GM20431 (cell line): ENCODE measurements at regions not wholly inside any gene's neighbourhood (a gene's known extent, or its start where the extent isn't known, plus 50 kb on each side); places are given as distances from the start of the nearest gene placed in this dataset.

Experiments used
- in situ Hi-C: fragments of 300-500 bp; cut with MseI, MboI; formaldehyde crosslinking; loops from one replicate; pipeline ENCODE4 v1.15.0; 2020; ENCODE audit warnings: low sequenced_read_pairs; ENCODE audit not compliant: unreplicated experiment

- in situ Hi-C loops = no loop called here
Measured at GRCh38 chr4:11611868-11612267, 183.2 kb upstream of the HS3ST1 start.

GRCh38 chr4:11609751-11610150 lies 181.1 kb upstream of the HS3ST1 start:
- in situ Hi-C loops = no loop called here

DNA sequence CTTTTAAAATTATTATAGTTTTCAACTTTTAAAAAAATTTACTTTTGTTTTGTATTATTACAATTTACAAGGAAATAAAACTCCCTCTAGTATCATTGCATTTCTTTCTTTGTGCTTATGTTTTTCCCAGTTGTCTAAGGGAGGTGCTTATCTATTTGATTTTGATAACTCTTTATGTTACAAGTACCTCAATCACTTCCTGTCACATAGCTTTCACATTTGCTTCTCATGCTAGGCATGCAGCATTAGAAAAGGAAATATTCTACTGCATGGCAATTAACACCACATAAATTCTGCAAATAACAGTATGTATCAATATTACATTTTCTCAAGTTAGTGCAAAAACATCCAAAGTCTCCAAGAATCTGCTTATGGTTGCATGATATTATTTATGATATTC lies 180.3 kb upstream of the HS3ST1 start:
- in situ Hi-C loops = no loop called here

DNA sequence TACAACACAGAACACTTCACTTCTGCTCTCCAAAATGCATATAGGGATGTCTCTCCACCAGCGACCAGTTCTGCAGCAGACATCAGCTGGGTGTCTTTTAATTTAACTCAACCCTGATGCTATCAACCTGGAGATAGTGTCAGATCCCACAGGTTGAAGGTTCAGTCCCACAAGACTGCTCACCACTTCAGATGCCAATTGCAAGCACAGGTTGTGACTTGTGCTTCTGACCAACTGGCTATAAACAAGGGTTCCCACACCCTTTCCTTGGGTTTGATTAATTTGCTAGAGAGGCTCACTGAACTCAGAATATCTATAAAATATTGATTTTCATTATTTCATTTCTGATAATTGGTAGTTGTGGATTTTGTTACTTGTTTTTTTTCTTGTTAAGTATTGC lies 177.4 kb upstream of the HS3ST1 start:
- in situ Hi-C loops = no loop called here

- in situ Hi-C loops = no loop called here
Measured at GRCh38 chr4:11605597-11605996, 176.9 kb upstream of the HS3ST1 start.

DNA sequence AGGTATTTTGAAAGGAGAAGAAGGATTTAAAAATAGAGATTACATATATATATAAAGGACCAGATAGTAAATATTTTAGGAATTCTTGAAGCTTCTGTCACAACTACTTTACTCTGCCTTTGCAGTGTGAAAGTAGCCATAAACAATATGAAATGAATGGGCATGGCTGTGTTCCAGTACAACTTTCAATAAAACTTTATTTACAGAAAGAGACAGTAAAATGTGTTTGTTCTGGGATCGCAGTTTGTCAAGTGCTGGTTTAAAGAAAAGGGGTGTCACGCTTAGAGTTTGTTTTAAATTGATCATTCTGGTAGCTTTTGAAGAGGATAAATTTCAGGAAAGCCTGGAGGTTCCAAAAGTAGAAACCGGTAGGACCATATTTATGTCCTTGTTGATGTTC lies 176.1 kb upstream of the HS3ST1 start:
- in situ Hi-C loops = no loop called here

DNA sequence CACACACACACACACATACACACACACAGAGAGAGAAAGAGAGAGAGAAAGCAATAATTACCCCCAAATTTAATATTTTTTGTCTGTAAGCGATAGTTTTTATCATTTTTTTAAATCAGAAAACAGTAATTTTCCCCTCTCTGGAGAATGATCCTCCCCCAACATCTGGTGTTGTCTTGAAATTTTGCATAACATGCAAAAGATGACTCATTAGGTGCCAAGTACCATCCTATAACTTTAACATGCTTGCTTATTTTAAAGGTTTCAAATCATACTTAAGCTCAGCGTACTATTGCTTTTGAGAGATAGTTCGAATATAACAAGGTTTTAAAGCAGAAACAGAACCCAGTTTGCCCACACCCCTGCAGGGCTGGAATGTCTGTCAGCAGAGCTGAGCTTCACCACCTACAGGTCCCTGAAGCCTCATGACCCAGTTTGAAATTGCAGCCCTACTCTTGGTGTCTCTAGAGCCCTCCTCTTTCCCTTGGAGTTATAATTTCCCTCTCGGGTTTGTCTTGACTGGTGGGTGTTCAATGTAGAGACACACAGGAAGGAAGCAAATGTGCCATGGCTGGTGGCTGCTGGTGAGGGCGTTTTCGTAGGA lies 175.0 kb upstream of the HS3ST1 start:
- in situ Hi-C loops = no loop called here

DNA sequence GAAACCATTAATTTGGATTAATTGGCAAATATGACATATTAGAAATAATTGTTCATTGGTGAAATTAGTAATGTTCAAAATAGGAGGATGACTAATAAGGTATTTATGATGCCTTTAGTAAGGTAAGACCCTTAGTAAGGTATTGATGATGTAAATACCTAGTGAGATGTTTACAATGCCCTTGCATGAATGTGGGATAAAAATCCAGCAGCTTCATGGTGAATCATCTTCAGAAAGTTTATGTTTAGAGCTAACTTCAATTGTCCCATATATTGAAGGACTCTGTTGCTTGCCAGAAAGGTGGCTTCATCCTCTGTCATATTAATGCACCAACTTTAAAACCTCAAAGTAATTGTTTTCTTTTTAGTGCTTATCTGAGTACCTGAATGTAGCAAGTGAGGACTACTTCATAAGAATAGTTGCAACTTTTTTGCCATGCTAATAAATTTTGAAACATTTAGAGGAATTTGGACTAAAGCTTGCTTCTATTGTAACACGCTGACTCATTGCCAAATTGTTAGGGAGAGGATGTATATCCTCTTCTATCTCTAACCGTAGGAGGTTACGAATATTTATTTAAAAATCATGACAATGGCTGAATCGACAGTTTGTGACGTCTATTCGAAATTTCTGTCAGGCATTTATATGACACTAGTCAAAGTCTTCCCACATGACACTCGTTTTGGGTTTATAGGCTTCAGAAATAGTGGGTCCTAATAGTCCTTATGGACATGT lies 174.1 kb upstream of the HS3ST1 start:
- in situ Hi-C loops = no loop called here

DNA sequence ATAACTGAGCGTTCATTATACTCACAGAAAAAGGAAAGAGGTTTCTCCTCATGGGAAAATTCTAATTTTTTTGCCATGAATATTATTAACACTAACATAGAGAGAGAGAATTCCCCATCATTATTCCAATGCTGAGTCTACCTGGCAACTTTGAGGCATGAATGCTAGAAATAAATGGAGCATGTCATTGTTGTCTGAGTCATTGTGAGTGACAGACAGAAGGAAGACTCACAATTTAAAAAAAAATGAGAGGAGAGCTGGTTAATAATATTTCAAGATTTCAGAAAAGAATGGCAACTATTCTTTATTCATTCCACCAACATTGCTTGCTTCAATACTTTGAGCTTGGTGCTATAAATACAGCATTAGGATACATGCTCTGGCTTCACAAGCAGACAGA lies 170.4 kb upstream of the HS3ST1 start:
- in situ Hi-C loops = no loop called here

- in situ Hi-C loops = no loop called here
Measured at GRCh38 chr4:11598591-11598990, 169.9 kb upstream of the HS3ST1 start.

- in situ Hi-C loops = no loop called here
Measured at GRCh38 chr4:11597506-11597905, 168.8 kb upstream of the HS3ST1 start.

GRCh38 chr4:11596989-11597388 lies 168.3 kb upstream of the HS3ST1 start:
- in situ Hi-C loops = no loop called here

DNA sequence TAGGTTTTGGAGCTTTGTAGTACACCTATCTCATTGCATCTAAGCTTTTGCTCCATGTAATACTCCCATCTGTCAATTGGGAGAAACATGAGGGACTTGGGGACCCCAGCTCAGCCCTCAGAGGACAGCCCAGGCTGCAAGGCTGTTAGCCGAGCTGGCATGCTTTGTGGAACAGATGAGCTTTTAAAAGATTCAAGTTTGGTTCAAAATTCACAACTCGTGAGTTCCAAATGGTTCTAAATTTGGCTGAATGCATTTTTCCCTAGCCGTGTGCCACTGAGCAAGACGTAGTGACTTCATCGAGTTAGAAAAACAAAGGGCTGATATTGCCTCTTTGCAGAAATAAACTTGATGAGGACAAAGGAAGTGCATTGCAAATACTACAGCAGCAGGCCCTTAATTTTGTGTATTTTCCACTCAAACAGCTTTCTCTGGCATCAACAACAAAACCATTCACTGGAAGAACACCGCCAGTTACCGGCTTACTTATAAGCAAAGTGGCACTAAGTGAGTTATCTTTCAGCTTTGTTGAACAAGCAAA lies 165.0 kb upstream of the HS3ST1 start:
- in situ Hi-C loops = no loop called here

- in situ Hi-C loops = no loop called here
Measured at GRCh38 chr4:11592276-11592675, 163.6 kb upstream of the HS3ST1 start.

DNA sequence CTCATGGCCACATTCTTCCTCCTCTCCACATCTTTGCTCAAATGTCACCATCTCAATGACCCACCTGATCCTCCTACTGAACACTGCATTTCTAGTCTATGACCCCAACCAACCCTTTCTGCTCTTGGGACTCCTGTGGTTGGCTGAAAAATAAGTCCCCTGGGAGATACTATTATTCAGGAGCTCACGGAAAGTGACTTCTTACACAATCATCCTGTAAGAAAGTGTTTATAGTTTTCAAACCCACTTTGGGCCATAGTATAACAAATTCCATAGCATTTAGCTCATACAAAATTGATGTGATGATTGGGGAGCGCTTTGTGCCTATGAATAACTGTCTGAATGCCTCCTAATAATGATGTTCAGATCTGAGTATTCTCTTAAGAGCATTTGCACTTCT lies 161.4 kb upstream of the HS3ST1 start:
- in situ Hi-C loops = no loop called here

DNA sequence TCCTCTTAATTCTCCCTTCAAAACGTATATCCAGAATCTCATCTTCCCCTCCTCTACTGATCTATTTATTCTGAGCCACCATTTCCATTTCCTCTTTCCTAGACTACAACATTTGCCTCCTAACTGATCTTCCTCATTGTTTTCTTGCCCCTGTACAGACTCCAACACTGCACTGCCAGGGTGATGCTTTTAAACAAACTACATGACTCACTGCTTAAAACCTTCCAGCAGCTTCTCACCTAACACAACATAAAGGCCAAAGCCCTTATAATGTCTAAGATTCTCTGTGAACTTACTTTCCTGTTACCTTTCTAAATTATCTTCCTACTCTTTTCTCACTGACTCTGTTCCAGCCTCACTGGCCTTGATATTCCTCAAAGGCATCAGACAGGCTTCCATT lies 161.0 kb upstream of the HS3ST1 start:
- in situ Hi-C loops = no loop called here

- in situ Hi-C loops = no loop called here
Measured at GRCh38 chr4:11587797-11588196, 159.1 kb upstream of the HS3ST1 start.

DNA sequence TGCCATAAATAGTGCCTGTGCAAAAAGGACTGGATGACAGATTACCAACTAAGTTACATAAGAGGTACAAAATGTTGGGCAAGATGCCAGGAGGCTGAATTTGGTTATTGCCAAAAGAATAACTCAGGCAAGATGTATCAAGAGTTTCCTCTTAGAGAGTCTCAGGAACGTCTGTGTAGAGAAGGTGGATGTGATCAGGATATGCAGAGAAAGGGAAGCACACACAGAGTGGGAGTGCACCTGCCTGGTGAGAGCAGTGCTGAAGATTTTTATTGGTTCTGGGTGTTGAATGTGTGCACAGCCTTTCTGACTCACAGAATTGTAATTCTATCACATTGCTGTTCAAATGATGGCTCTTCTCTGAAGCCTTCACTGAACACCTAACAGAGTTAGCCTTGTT lies 156.8 kb upstream of the HS3ST1 start:
- in situ Hi-C loops = no loop called here

GRCh38 chr4:11568511-11568910 lies 139.8 kb upstream of the HS3ST1 start:
- in situ Hi-C loops = no loop called here

DNA sequence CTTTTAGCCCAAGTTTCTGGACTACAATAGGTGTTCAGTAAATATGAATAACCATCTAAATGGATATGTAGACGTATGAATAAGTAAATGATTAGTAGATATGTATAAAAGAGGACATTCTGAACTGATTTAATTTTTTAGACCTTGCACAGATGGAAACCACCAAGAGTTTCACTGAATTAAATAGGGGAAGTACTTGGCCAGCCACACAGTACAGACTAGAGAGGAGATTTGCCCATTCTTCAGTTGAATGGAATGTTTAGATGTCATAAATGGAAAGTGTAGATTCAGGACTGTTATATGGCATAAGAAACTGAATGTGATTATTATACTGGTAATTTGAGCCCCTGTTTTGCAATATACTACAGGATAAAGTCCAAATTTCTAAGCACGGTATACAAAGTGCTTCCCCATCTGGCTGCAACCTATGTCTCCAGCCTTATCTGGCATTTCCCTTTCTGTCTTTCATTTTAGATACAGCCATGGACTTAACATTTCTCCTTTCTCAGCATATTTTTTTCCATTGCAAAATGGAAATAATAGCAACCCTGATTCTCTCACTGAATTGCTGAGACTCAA lies 137.8 kb upstream of the HS3ST1 start:
- in situ Hi-C loops = no loop called here

- in situ Hi-C loops = no loop called here
Measured at GRCh38 chr4:11565899-11566298, 137.2 kb upstream of the HS3ST1 start.
